ENCODE measurements at regions not wholly inside any gene's neighbourhood (a gene's known extent, or its start where the extent isn't known, plus 50 kb on each side); places are given as distances from the start of the nearest gene placed in this dataset.

DNA sequence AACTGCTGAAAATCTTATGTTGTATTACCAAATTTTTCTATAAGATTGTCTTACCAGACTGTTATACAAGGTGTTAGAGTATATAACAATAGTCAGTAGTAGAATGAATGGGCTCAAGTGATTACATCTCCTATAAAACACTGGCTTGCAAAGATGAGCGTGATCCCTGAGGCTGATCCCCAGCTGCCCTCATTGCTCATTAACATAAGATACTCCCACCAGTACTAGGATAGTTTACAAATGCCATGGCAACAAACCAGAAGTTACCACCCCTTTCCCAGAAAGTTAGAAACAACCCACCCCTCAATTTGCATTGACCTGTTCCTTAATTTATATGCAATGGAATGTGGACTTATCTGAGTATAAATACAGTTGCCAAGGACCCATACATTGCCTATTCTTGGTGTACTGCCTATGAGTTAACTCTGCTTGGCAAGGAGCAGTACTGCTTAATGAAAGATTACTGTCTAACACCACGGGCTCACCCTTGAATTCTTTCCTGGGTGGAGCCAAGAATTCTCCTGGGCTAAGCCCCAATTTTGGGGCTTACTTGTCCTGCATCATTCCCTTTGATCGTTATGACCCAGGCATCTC, 252.8 kb upstream of the CHD6 start:
- Mint-ChIP-seq H3K9me3 (peaks cover 41% of the 10 kb centered on the region), H3K27ac (no peak overlapping the region), H3K27me3 (ENCODE audit: low read depth, poor library complexity) (peaks cover 6% of the 10 kb centered on the region), H3K36me3 (ENCODE audit: low read depth) (no peaks in the 10 kb centered on the region), H3K4me3 (no peak overlapping the region), H3K4me1 (no peaks in the 10 kb centered on the region)
- DNase-seq, result no peak
- TF ChIP-seq, protein P1, sequence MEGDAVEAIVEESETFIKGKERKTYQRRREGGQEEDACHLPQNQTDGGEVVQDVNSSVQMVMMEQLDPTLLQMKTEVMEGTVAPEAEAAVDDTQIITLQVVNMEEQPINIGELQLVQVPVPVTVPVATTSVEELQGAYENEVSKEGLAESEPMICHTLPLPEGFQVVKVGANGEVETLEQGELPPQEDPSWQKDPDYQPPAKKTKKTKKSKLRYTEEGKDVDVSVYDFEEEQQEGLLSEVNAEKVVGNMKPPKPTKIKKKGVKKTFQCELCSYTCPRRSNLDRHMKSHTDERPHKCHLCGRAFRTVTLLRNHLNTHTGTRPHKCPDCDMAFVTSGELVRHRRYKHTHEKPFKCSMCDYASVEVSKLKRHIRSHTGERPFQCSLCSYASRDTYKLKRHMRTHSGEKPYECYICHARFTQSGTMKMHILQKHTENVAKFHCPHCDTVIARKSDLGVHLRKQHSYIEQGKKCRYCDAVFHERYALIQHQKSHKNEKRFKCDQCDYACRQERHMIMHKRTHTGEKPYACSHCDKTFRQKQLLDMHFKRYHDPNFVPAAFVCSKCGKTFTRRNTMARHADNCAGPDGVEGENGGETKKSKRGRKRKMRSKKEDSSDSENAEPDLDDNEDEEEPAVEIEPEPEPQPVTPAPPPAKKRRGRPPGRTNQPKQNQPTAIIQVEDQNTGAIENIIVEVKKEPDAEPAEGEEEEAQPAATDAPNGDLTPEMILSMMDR (IDR thresholded peaks at IDR 0.05), result no peak

- H3K27ac Mint-ChIP-seq, result no peak overlapping the region
- TF ChIP-seq, protein P1 (IDR thresholded peaks at IDR 0.05), result no peak
- no peak overlapping the region for H3K4me3 Mint-ChIP-seq
- H3K27me3 Mint-ChIP-seq (ENCODE audit: low read depth, poor library complexity), result peaks cover 6% of the 10 kb centered on the region
- no peaks in the 10 kb centered on the region for H3K36me3 Mint-ChIP-seq (ENCODE audit: low read depth)
- H3K9me3 Mint-ChIP-seq, result peaks cover 41% of the 10 kb centered on the region
- DNase-seq, result no peak
- H3K4me1 Mint-ChIP-seq, result no peaks in the 10 kb centered on the region
Measured at GRCh38 chr20:41869261-41869660, 251.1 kb upstream of the CHD6 start.

GRCh38 chr20:41865938-41866337, 247.8 kb upstream of the CHD6 start:
- DNase-seq, result no peak
- H3K27ac Mint-ChIP-seq, result no peak overlapping the region
- H3K27me3 Mint-ChIP-seq (ENCODE audit: low read depth, poor library complexity), result no peaks in the 10 kb centered on the region
- H3K9me3 Mint-ChIP-seq, result peaks cover 41% of the 10 kb centered on the region
- H3K4me1 Mint-ChIP-seq, result peaks cover 9% of the 10 kb centered on the region
- no peaks in the 10 kb centered on the region for H3K36me3 Mint-ChIP-seq (ENCODE audit: low read depth)
- H3K4me3 Mint-ChIP-seq, result no peak overlapping the region
- TF ChIP-seq, protein P1 (IDR thresholded peaks at IDR 0.05), result no peak

- TF ChIP-seq, protein P1 (IDR thresholded peaks at IDR 0.05), result no peak
- Mint-ChIP-seq H3K4me1 (peaks cover 9% of the 10 kb centered on the region), H3K9me3 (peaks cover 30% of the 10 kb centered on the region)
Measured at GRCh38 chr20:41862476-41862875, 244.3 kb upstream of the CHD6 start.

GRCh38 chr20:41861772-41862422, 243.7 kb upstream of the CHD6 start:
- Mint-ChIP-seq H3K27ac (no peak overlapping the region), H3K4me3 (no peak overlapping the region), H3K9me3 (peaks cover 30% of the 10 kb centered on the region), H3K36me3 (ENCODE audit: low read depth) (no peaks in the 10 kb centered on the region), H3K27me3 (ENCODE audit: low read depth, poor library complexity) (no peaks in the 10 kb centered on the region), H3K4me1 (peaks cover 9% of the 10 kb centered on the region)
- peak; percentile 19 for DNase-seq
- TF ChIP-seq, protein P1 (IDR thresholded peaks at IDR 0.05), result no peak

More at GRCh38 chr20:41862476-41862875, 244.3 kb upstream of the CHD6 start:
- Mint-ChIP-seq H3K36me3 (ENCODE audit: low read depth) (no peaks in the 10 kb centered on the region), H3K4me3 (no peak overlapping the region), H3K27me3 (ENCODE audit: low read depth, poor library complexity) (no peaks in the 10 kb centered on the region), H3K27ac (no peak overlapping the region)
- DNase-seq, result no peak

DNA sequence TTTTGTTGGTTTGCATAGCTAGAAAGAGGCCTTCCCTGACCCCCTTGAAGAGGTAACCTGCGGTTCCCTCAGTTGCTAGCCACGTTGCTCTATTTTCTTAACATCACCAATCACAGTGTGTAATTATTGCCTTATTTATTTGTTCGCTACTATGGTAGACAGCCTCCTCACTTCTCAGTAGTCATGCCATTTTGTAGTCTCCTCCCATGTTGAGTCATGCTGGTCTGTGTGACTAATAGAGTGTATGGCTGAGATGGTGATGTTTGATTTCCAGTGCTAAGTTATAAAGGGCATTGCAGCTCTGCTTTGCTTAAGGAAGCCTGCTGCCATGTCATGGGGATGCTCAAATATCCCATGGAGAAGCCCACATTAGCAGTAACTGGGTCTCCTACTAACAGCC, 236.6 kb upstream of the CHD6 start:
- no peaks in the 10 kb centered on the region for H3K36me3 Mint-ChIP-seq (ENCODE audit: low read depth)
- H3K27me3 Mint-ChIP-seq (ENCODE audit: low read depth, poor library complexity), result no peaks in the 10 kb centered on the region
- no peak overlapping the region for H3K4me3 Mint-ChIP-seq
- TF ChIP-seq, protein P1 (IDR thresholded peaks at IDR 0.05), result no peak
- no peak for DNase-seq
- no peak overlapping the region for H3K27ac Mint-ChIP-seq
- H3K9me3 Mint-ChIP-seq, result peaks cover 33% of the 10 kb centered on the region
- H3K4me1 Mint-ChIP-seq, result no peaks in the 10 kb centered on the region
